Stimulated activated CD4-positive, alpha-beta T cell treated with anti-CD3 and anti-CD28 coated beads, TNF-alpha, amount 100 ng/mL, for 4 hours (primary cell): ENCODE measurements at regions not wholly inside any gene's neighbourhood (a gene's known extent, or its start where the extent isn't known, plus 50 kb on each side); places are given as distances from the start of the nearest gene placed in this dataset.

ENCODE experiments used
- DNase-seq, 3 experiments: peaks; one replicate each; pipeline ENCODE4 v3.0.0-alpha.2; 2020; ENCODE audit warnings: low read depth in 3 of 3

GRCh38 chr13:99892866-99893504, 78.6 kb downstream of the ZIC5 start:
- no peak for DNase-seq

GRCh38 chr13:99892196-99892613, 79.4 kb downstream of the ZIC5 start:
- DNase-seq = no peak

- DNase-seq = no peak
These were observed 84.9 kb downstream of the ZIC5 start for GRCh38 chr13:99886706-99887105.

GRCh38 chr13:99884913-99885312, 86.7 kb downstream of the ZIC5 start:
- no peak for DNase-seq

- DNase-seq = no peak
These were observed 87.8 kb downstream of the ZIC5 start for GRCh38 chr13:99883805-99884204.

GRCh38 chr13:99878921-99879610, 92.5 kb downstream of the ZIC5 start:
- no peak for DNase-seq

- DNase-seq = no peak
These were observed 94.9 kb downstream of the ZIC5 start for GRCh38 chr13:99876651-99877050.

- no peak for DNase-seq
These were observed 96.2 kb downstream of the ZIC5 start for GRCh38 chr13:99875391-99875790.

- no peak for DNase-seq
These were observed 97.6 kb downstream of the ZIC5 start for GRCh38 chr13:99873832-99874430.

GRCh38 chr13:99873141-99873540, 98.4 kb downstream of the ZIC5 start:
- no peak for DNase-seq

- DNase-seq = no peak
These were observed 100.2 kb downstream of the ZIC5 start for GRCh38 chr13:99871249-99871898.

- DNase-seq = no peak
These were observed 101.0 kb downstream of the ZIC5 start for GRCh38 chr13:99870541-99870940.

- DNase-seq = no peak
These were observed 101.7 kb downstream of the ZIC5 start for GRCh38 chr13:99869830-99870229.

- DNase-seq = no peak
These were observed 102.8 kb downstream of the ZIC5 start for GRCh38 chr13:99868767-99869166.

GRCh38 chr13:99867535-99868257, 103.9 kb downstream of the ZIC5 start:
- no peak for DNase-seq

GRCh38 chr13:99866781-99867180, 104.8 kb downstream of the ZIC5 start:
- DNase-seq = no peak

GRCh38 chr13:99865420-99865930, 106.1 kb downstream of the ZIC5 start:
- DNase-seq = no peak

- DNase-seq = no peak
These were observed 107.0 kb downstream of the ZIC5 start for GRCh38 chr13:99864627-99864990.

GRCh38 chr13:99863789-99864626, 107.6 kb downstream of the ZIC5 start:
- DNase-seq = no peak

- DNase-seq = no peak
These were observed 109.3 kb downstream of the ZIC5 start for GRCh38 chr13:99862244-99862643.

GRCh38 chr13:99861771-99862170, 109.8 kb downstream of the ZIC5 start:
- DNase-seq = no peak
